HEK293 (cell line): ENCODE measurements at regions not wholly inside any gene's neighbourhood (a gene's known extent, or its start where the extent isn't known, plus 50 kb on each side); places are given as distances from the start of the nearest gene placed in this dataset.

Source experiments
- CTCF ChIA-PET: fragments of 350-600 bp; formaldehyde crosslinking; extraction: SDS; loops from one replicate; lab custom pipeline; 2021; ENCODE audit warnings: antibody characterized with exemption; lab: Yijun Ruan, JAX
- POLR2A ChIA-PET: fragments of 300-600 bp; formaldehyde crosslinking; extraction: SDS; loops from one replicate; lab custom pipeline; 2020; ENCODE audit warnings: antibody characterized with exemption, inconsistent platforms; lab: Yijun Ruan, JAX
- H3K27ac ChIP-seq: fragments of 200-500 bp; sonication (Bioruptor generic); 2 replicates; pipeline ENCODE4 v1.5.1; 2014; ENCODE audit warnings: low read depth, low read length, control low read depth, inconsistent platforms; ENCODE audit errors: extremely low read depth
- H3K36me3 ChIP-seq, 2 experiments: fragments of 200-500 bp in 1 of 2; sonication (Bioruptor generic) in 1 of 2; 1 replicate in 1 of 2; 2 replicates in 1 of 2; pipeline ENCODE4 v1.5.1; 2014 to 2017; ENCODE audit warnings: inconsistent platforms in 2 of 2, low read length in 2 of 2; ENCODE audit not compliant: control insufficient read depth in 2 of 2, insufficient read depth in 1 of 2
- H3K4me1 ChIP-seq: fragments of 200-500 bp; sonication (Bioruptor generic); 2 replicates; pipeline ENCODE4 v1.5.1; 2014; ENCODE audit warnings: mild to moderate bottlenecking, low read length, inconsistent platforms; ENCODE audit not compliant: control insufficient read depth, insufficient read depth
- H3K4me3 ChIP-seq: 2 replicates; pipeline ENCODE4 v1.5.1; 2011; ENCODE audit warnings: low read depth, mild to moderate bottlenecking, control low read depth, low read length, moderate library complexity
- H3K9me3 ChIP-seq: fragments of 200-500 bp; sonication (Bioruptor generic); 2 replicates; pipeline ENCODE4 v1.5.1; 2014; ENCODE audit warnings: low read depth, low read length, inconsistent platforms; ENCODE audit not compliant: control insufficient read depth, insufficient read depth
- EGR2 ChIP-seq: fragments of 450-650 bp; formaldehyde crosslinking; IDR thresholded peaks from 2 replicates; pipeline ENCODE4 v1.5.1; 2016; ENCODE audit warnings: low read depth, missing biosample characterization, missing genetic modification characterization
- RBAK ChIP-seq: fragments of 450-650 bp; formaldehyde crosslinking; IDR thresholded peaks from 2 replicates; pipeline ENCODE4 v1.5.1; 2016; ENCODE audit warnings: missing biosample characterization, missing genetic modification characterization
- SCRT2 ChIP-seq: fragments of 450-650 bp; formaldehyde crosslinking; IDR thresholded peaks from 2 replicates; pipeline ENCODE4 v1.5.1; 2016; ENCODE audit warnings: missing biosample characterization, missing genetic modification characterization
- SP2 ChIP-seq: fragments of 450-650 bp; formaldehyde crosslinking; IDR thresholded peaks from 2 replicates; pipeline ENCODE4 v1.5.1; 2016; ENCODE audit warnings: missing biosample characterization, missing genetic modification characterization
- ZFP69B ChIP-seq: fragments of 450-650 bp; formaldehyde crosslinking; IDR thresholded peaks from 2 replicates; pipeline ENCODE4 v1.5.1; 2016; ENCODE audit warnings: missing biosample characterization, missing genetic modification characterization
- ZIC2 ChIP-seq: fragments of 450-650 bp; formaldehyde crosslinking; IDR thresholded peaks from 2 replicates; pipeline ENCODE4 v1.5.1; 2016; ENCODE audit warnings: missing biosample characterization, missing genetic modification characterization
- ZNF175 ChIP-seq: fragments of 450-650 bp; formaldehyde crosslinking; IDR thresholded peaks from 2 replicates; pipeline ENCODE4 v1.5.1; 2016; ENCODE audit warnings: missing biosample characterization, missing genetic modification characterization
- ZNF19 ChIP-seq: fragments of 450-650 bp; formaldehyde crosslinking; IDR thresholded peaks from 2 replicates; pipeline ENCODE4; 2016; ENCODE audit warnings: missing biosample characterization, missing genetic modification characterization, low read depth
- ZNF221 ChIP-seq: fragments of 450-650 bp; formaldehyde crosslinking; IDR thresholded peaks from 2 replicates; pipeline ENCODE4 v1.5.1; 2017; ENCODE audit warnings: missing biosample characterization, missing genetic modification characterization, borderline replicate concordance
- ZNF341 ChIP-seq: fragments of 450-650 bp; formaldehyde crosslinking; IDR thresholded peaks from 2 replicates; pipeline ENCODE4; 2016; ENCODE audit warnings: low read depth, missing biosample characterization, missing genetic modification characterization
- ZNF354C ChIP-seq: fragments of 450-650 bp; formaldehyde crosslinking; IDR thresholded peaks from 2 replicates; pipeline ENCODE4 v1.5.1; 2016; ENCODE audit warnings: missing biosample characterization, missing genetic modification characterization, low read depth, borderline replicate concordance
- ZNF37A ChIP-seq: fragments of 450-650 bp; IDR thresholded peaks from 2 replicates; pipeline ENCODE4 v1.5.1; 2018; ENCODE audit warnings: missing biosample characterization, missing genetic modification characterization
- ZNF48 ChIP-seq: fragments of 450-650 bp; formaldehyde crosslinking; IDR thresholded peaks from 2 replicates; pipeline ENCODE4 v1.5.1; 2016; ENCODE audit warnings: missing biosample characterization, missing genetic modification characterization
- ZNF501 ChIP-seq: fragments of 450-650 bp; formaldehyde crosslinking; IDR thresholded peaks from 2 replicates; pipeline ENCODE4 v1.5.1; 2016; ENCODE audit warnings: missing biosample characterization, missing genetic modification characterization
- ZNF514 ChIP-seq: fragments of 450-650 bp; formaldehyde crosslinking; IDR thresholded peaks from 2 replicates; pipeline ENCODE4 v1.5.1; 2016; ENCODE audit warnings: missing biosample characterization, missing genetic modification characterization
- ZNF521 ChIP-seq: fragments of 450-650 bp; formaldehyde crosslinking; IDR thresholded peaks from 2 replicates; pipeline ENCODE4 v1.5.1; 2017; ENCODE audit warnings: missing biosample characterization, mild to moderate bottlenecking, missing genetic modification characterization
- ZNF571 ChIP-seq: fragments of 450-650 bp; formaldehyde crosslinking; IDR thresholded peaks from 2 replicates; pipeline ENCODE4 v1.5.0; 2017; ENCODE audit warnings: missing biosample characterization, missing genetic modification characterization
- ZNF660 ChIP-seq: fragments of 450-650 bp; IDR thresholded peaks from 2 replicates; pipeline ENCODE4 v1.5.1; 2018; ENCODE audit warnings: missing biosample characterization, mild to moderate bottlenecking, missing genetic modification characterization
- ZXDB ChIP-seq: fragments of 450-650 bp; formaldehyde crosslinking; IDR thresholded peaks from 2 replicates; pipeline ENCODE4 v1.5.1; 2016; ENCODE audit warnings: missing biosample characterization, missing genetic modification characterization
- TF ChIP-seq, protein P1 (sequence below): fragments of 450-650 bp; formaldehyde crosslinking; IDR thresholded peaks from 2 replicates; pipeline ENCODE4 v1.5.1; 2017; ENCODE audit warnings: missing biosample characterization, missing genetic modification characterization
- TF ChIP-seq, protein P2 (sequence below): fragments of 450-650 bp; formaldehyde crosslinking; IDR thresholded peaks from 2 replicates; pipeline ENCODE4 v1.5.1; 2016; ENCODE audit warnings: missing biosample characterization, missing genetic modification characterization
- TF ChIP-seq, protein P3 (sequence below): fragments of 450-650 bp; formaldehyde crosslinking; IDR thresholded peaks from 2 replicates; pipeline ENCODE4 v1.5.1; 2016; ENCODE audit warnings: missing biosample characterization, missing genetic modification characterization
- TF ChIP-seq, protein P4 (sequence below): fragments of 450-650 bp; formaldehyde crosslinking; IDR thresholded peaks from 2 replicates; pipeline ENCODE4 v1.5.1; 2016; ENCODE audit warnings: missing biosample characterization, missing genetic modification characterization

- no peaks in the 10 kb centered on the region for H3K36me3 ChIP-seq
- no peaks in the 10 kb centered on the region for H3K4me1 ChIP-seq
- no peaks in the 10 kb centered on the region for H3K9me3 ChIP-seq
- H3K27ac ChIP-seq, result no peak overlapping the region
- ChIA-PET POLR2A (no interaction called here), CTCF (interaction anchor here (0.7 kb wide), 1 partner anchor 1361 kb away, joined by 5 read pairs; no protein-coding TSS in a partner anchor)
- H3K4me3 ChIP-seq, result no peak overlapping the region
- 0 out of 2 replicates have a peak, but pooled peaks have one; percentile 19 for TF ChIP-seq ZNF341 (tag by site-specific recombination)
- TF ChIP-seq SCRT2 (tag by site-specific recombination), result peak; percentile 51
- peak; percentile 59 for TF ChIP-seq ZIC2
- no peak for TF ChIP-seq ZNF514 (tag by site-specific recombination)
- TF ChIP-seq, all 188 proteins: peak for 3
Measured at GRCh38 chr2:10234409-10235094, 68.2 kb upstream of the HPCAL1 start.

DNA sequence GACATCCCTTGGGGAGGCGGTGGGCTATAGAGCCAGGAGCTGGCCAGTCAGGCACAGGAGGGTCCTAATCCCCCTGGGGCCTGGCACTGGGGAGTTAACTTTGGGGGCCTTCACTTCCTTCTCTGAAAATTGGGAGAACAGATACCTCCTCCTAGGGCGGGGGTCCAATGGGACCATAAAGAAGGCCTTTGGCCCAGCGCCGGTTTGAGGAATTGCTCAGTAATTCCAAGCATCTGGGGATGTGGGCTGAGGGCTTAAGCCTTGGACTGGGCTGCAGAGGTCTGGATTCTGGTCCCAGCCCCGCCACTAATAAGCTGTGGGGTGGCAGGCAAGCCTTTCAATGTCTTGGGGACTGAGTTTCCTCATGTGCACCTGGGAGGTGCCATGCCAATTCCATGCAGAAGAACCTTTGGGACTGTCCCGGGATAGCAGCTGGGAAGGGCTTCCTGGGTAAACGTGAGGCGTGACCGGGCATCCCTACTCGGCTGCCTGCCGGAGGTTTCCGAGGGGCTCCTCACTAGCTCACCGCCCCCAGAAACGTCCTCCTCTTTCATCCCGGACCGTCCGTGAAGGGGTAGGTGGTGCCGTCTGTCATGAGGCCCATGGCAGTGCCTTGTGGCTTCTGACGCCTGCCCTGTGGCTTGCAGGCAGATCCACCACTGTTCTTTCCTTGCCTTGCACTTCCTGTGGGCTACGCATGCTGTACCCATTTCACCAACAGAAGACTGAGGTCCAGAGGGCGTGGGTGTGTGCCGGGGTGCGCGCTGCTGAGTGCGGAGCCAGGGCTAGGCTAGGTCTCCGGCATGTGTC, 67.4 kb upstream of the HPCAL1 start:
- ChIA-PET CTCF (no interaction called here), POLR2A (no interaction called here)
- no peaks in the 10 kb centered on the region for H3K36me3 ChIP-seq
- H3K9me3 ChIP-seq, result no peaks in the 10 kb centered on the region
- no peaks in the 10 kb centered on the region for H3K4me1 ChIP-seq
- H3K4me3 ChIP-seq, result no peak overlapping the region
- TF ChIP-seq, protein P1, sequence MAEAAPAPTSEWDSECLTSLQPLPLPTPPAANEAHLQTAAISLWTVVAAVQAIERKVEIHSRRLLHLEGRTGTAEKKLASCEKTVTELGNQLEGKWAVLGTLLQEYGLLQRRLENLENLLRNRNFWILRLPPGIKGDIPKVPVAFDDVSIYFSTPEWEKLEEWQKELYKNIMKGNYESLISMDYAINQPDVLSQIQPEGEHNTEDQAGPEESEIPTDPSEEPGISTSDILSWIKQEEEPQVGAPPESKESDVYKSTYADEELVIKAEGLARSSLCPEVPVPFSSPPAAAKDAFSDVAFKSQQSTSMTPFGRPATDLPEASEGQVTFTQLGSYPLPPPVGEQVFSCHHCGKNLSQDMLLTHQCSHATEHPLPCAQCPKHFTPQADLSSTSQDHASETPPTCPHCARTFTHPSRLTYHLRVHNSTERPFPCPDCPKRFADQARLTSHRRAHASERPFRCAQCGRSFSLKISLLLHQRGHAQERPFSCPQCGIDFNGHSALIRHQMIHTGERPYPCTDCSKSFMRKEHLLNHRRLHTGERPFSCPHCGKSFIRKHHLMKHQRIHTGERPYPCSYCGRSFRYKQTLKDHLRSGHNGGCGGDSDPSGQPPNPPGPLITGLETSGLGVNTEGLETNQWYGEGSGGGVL (tag by site-specific recombination), result no peak
- no peak for TF ChIP-seq ZNF37A
- no peak for TF ChIP-seq ZNF19 (tag by site-specific recombination)
- no peak for TF ChIP-seq ZNF175 (tag by site-specific recombination)
- no peak for TF ChIP-seq ZNF221 (tag by site-specific recombination)
- TF ChIP-seq, all 188 proteins: peak for 0
- no peak overlapping the region for H3K27ac ChIP-seq

DNA sequence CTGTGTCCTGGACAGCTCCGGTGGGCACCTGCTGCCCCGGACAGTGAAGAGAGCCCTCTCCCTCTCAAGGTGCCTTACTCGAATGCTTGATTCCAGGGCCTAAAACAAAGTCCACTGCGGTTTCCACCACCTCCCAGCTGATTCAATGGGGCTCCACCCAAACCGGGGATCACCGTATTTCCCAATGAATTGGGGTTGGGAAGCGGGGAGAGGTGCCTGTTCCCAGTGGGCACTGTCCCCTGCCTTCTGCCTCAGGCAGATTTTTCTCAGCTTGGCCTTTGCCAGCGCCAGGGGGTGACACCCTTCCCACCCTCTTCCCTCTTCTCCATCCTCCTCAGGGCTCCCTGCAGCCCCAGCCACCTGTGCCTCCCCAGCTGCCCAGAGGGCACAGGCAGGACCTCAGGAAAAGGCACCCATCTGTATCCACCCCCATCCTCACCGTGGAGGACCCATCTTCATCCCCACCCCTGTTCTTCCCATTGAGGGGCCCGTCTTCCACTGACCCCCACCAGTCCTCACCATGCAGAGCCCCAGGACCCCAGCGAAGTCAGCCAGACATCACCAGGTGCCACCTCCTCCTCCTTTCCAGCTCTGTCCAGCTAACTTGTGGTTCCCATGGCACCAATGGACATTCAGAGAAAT, 66.7 kb upstream of the HPCAL1 start:
- CTCF ChIA-PET, result interaction anchor here (0.6 to 0.7 kb wide), 2 partner anchors 62 to 199 kb away, joined by 3 to 4 read pairs; no protein-coding TSS in a partner anchor
- TF ChIP-seq ZNF354C (tag by site-specific recombination) (no peak), ZNF571 (no peak), ZNF48 (tag by site-specific recombination) (no peak), ZNF660 (no peak), ZFP69B (tag by site-specific recombination) (no peak), SP2 (tag by site-specific recombination) (no peak), ZNF521 (tag by site-specific recombination) (no peak), EGR2 (no peak), RBAK (tag by site-specific recombination) (no peak), ZXDB (tag by site-specific recombination) (no peak), ZNF501 (tag by site-specific recombination) (no peak)
- TF ChIP-seq, protein P2, sequence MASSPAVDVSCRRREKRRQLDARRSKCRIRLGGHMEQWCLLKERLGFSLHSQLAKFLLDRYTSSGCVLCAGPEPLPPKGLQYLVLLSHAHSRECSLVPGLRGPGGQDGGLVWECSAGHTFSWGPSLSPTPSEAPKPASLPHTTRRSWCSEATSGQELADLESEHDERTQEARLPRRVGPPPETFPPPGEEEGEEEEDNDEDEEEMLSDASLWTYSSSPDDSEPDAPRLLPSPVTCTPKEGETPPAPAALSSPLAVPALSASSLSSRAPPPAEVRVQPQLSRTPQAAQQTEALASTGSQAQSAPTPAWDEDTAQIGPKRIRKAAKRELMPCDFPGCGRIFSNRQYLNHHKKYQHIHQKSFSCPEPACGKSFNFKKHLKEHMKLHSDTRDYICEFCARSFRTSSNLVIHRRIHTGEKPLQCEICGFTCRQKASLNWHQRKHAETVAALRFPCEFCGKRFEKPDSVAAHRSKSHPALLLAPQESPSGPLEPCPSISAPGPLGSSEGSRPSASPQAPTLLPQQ (tag by site-specific recombination), result no peak
- TF ChIP-seq, protein P3, sequence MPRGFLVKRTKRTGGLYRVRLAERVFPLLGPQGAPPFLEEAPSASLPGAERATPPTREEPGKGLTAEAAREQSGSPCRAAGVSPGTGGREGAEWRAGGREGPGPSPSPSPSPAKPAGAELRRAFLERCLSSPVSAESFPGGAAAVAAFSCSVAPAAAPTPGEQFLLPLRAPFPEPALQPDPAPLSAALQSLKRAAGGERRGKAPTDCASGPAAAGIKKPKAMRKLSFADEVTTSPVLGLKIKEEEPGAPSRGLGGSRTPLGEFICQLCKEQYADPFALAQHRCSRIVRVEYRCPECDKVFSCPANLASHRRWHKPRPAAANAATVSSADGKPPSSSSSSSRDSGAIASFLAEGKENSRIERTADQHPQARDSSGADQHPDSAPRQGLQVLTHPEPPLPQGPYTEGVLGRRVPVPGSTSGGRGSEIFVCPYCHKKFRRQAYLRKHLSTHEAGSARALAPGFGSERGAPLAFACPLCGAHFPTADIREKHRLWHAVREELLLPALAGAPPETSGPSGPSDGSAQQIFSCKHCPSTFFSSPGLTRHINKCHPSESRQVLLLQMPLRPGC, result no peak
- TF ChIP-seq, protein P4, sequence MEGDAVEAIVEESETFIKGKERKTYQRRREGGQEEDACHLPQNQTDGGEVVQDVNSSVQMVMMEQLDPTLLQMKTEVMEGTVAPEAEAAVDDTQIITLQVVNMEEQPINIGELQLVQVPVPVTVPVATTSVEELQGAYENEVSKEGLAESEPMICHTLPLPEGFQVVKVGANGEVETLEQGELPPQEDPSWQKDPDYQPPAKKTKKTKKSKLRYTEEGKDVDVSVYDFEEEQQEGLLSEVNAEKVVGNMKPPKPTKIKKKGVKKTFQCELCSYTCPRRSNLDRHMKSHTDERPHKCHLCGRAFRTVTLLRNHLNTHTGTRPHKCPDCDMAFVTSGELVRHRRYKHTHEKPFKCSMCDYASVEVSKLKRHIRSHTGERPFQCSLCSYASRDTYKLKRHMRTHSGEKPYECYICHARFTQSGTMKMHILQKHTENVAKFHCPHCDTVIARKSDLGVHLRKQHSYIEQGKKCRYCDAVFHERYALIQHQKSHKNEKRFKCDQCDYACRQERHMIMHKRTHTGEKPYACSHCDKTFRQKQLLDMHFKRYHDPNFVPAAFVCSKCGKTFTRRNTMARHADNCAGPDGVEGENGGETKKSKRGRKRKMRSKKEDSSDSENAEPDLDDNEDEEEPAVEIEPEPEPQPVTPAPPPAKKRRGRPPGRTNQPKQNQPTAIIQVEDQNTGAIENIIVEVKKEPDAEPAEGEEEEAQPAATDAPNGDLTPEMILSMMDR, result no peak

More for the DNA sequence above, 66.7 kb upstream of the HPCAL1 start:
- Histone ChIP-seq H3K36me3 (no peaks in the 10 kb centered on the region), H3K4me3 (no peak overlapping the region), H3K27ac (no peak overlapping the region), H3K4me1 (no peaks in the 10 kb centered on the region), H3K9me3 (no peaks in the 10 kb centered on the region)
- POLR2A ChIA-PET, result no interaction called here
